DND-41 (cell line): ENCODE measurements at regions not wholly inside any gene's neighbourhood (a gene's known extent, or its start where the extent isn't known, plus 50 kb on each side); places are given as distances from the start of the nearest gene placed in this dataset.

ENCODE experiments used
- ATAC-seq: fragments of 200-7000 bp; cut with Tn5 transposase; 3 replicates; pipeline ENCODE4 v1.9.1; 2021; ENCODE audit warnings: low read depth; ENCODE audit not compliant: insufficient read depth
- DNase-seq: peaks from one replicate; pipeline ENCODE4 v3.0.0-alpha.2; 2020
- H2AFZ ChIP-seq: 2 replicates; pipeline ENCODE4 v1.6.0; 2012; ENCODE audit warnings: low read depth, low read length
- H3K27ac ChIP-seq: 2 replicates; pipeline ENCODE4 v1.5.1; 2012; ENCODE audit warnings: low read length, inconsistent platforms
- H3K27me3 ChIP-seq: fragments of 200-600 bp; sonication (generic); 2 replicates; pipeline ENCODE4 v1.6.0; 2012; ENCODE audit warnings: low read length, mild to moderate bottlenecking, inconsistent platforms; ENCODE audit not compliant: insufficient read depth, poor library complexity
- H3K36me3 ChIP-seq: 2 replicates; pipeline ENCODE4 v1.5.1; 2012; ENCODE audit warnings: low read length, inconsistent platforms; ENCODE audit not compliant: insufficient read depth
- H3K4me1 ChIP-seq: 2 replicates; pipeline ENCODE4 v1.5.1; 2012; ENCODE audit warnings: mild to moderate bottlenecking, low read length; ENCODE audit not compliant: insufficient read depth
- H3K4me2 ChIP-seq: 2 replicates; pipeline ENCODE4 v1.6.0; 2012; ENCODE audit warnings: mild to moderate bottlenecking, moderate library complexity, low read length, inconsistent platforms; ENCODE audit not compliant: insufficient read depth
- H3K4me3 ChIP-seq, 2 experiments: fragments of 200-600 bp in 1 of 2; shearing (Covaris generic) in 1 of 2; 2 replicates each; pipeline ENCODE4 v1.5.1; 2012 to 2016; ENCODE audit warnings: inconsistent platforms in 2 of 2, low read length in 2 of 2, mild to moderate bottlenecking in 2 of 2, low read depth in 1 of 2, moderate library complexity in 1 of 2
- H3K79me2 ChIP-seq: 2 replicates; pipeline ENCODE4 v1.6.0; 2012; ENCODE audit warnings: low read length, inconsistent platforms; ENCODE audit not compliant: insufficient read depth
- H3K9ac ChIP-seq: 2 replicates; pipeline ENCODE4 v1.6.0; 2012; ENCODE audit warnings: low read depth, mild to moderate bottlenecking, inconsistent platforms, low read length, moderate library complexity
- H3K9me3 ChIP-seq: 2 replicates; pipeline ENCODE4 v1.5.1; 2012; ENCODE audit warnings: low read length, moderate library complexity, mild to moderate bottlenecking, inconsistent platforms; ENCODE audit not compliant: insufficient read depth, severe bottlenecking
- H4K20me1 ChIP-seq: 2 replicates; pipeline ENCODE4 v1.6.0; 2012; ENCODE audit warnings: low read length; ENCODE audit not compliant: insufficient read depth
- CTCF ChIP-seq: IDR thresholded peaks from 2 replicates; pipeline ENCODE4 v1.5.1; 2012; ENCODE audit warnings: borderline replicate concordance, low read length, moderate library complexity, mild to moderate bottlenecking; ENCODE audit not compliant: poor library complexity, severe bottlenecking; ENCODE audit errors: extremely low read depth
- EZH2 ChIP-seq: IDR thresholded peaks from 3 replicates; pipeline ENCODE4 v1.6.1; 2012; ENCODE audit warnings: borderline replicate concordance, low read depth, mild to moderate bottlenecking, moderate library complexity, low read length, inconsistent platforms; ENCODE audit not compliant: severe bottlenecking

GRCh38 chr11:109974523-109974922 lies 118.7 kb upstream of the ZC3H12C start:
- Histone ChIP-seq H3K4me1 (peaks cover 14% of the 10 kb centered on the region; the same call in 1 of the 2 replicates), H4K20me1 (no peaks in the 10 kb centered on the region), H2AFZ (no peak overlapping the region), H3K4me3 (no peak overlapping the region), H3K9me3 (no peaks in the 10 kb centered on the region), H3K27me3 (no peaks in the 10 kb centered on the region), H3K79me2 (no peaks in the 10 kb centered on the region), H3K9ac (no peak overlapping the region), H3K4me2 (no peak overlapping the region), H3K36me3 (no peaks in the 10 kb centered on the region), H3K27ac (no peak overlapping the region)
- TF ChIP-seq CTCF (no peak), EZH2 (no peak)
- ATAC-seq = no peak
- no peak for DNase-seq

- Histone ChIP-seq H4K20me1 (no peaks in the 10 kb centered on the region), H3K36me3 (no peaks in the 10 kb centered on the region), H3K9ac (no peak overlapping the region), H3K79me2 (no peaks in the 10 kb centered on the region), H3K4me2 (no peak overlapping the region), H3K9me3 (no peaks in the 10 kb centered on the region), H3K27me3 (no peaks in the 10 kb centered on the region), H2AFZ (no peak overlapping the region), H3K4me1 (no peaks in the 10 kb centered on the region), H3K27ac (no peak overlapping the region), H3K4me3 (no peak overlapping the region)
- no peak for DNase-seq
- ATAC-seq = no peak
- no peak for TF ChIP-seq EZH2
- no peak for TF ChIP-seq CTCF
Observed at GRCh38 chr11:109978895-109979294, 114.3 kb upstream of the ZC3H12C start.

DNA sequence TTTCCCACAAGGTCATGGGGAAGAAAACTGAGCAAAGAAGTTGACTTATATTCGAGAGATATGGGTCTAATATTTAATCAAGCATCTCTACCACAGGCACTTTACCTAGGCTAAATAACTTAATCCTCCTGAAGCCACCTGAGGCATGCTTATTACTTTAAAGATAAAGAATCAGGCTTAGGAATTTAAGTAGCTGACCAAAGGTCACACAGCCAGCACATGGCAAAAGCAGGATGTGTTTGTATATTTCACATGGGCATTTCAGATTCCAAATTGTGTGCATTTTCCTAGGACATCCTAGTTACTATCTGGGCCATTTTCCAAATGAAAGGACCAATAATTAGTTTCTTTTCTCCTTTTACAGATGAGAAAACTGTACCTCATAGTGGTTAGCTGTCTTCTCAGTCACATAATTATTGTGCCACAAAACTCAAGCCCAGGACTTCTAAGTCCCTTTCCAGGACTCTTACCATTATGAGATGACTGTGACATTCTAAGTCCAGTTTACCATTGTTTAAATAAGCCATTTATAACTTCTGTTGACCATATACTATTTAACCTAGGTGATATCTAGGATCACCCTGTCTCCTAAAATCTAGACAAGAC lies 112.1 kb upstream of the ZC3H12C start:
- Histone ChIP-seq H2AFZ (no peak overlapping the region), H3K27me3 (no peaks in the 10 kb centered on the region), H4K20me1 (no peaks in the 10 kb centered on the region), H3K36me3 (no peaks in the 10 kb centered on the region), H3K27ac (no peak overlapping the region), H3K4me1 (peaks cover 6% of the 10 kb centered on the region; the same call in 1 of the 2 replicates), H3K4me3 (no peak overlapping the region), H3K9ac (no peak overlapping the region), H3K4me2 (no peak overlapping the region), H3K9me3 (no peaks in the 10 kb centered on the region), H3K79me2 (no peaks in the 10 kb centered on the region)
- DNase-seq (no peak), ATAC-seq (no peak)
- no peak for TF ChIP-seq CTCF
- no peak for TF ChIP-seq EZH2

DNA sequence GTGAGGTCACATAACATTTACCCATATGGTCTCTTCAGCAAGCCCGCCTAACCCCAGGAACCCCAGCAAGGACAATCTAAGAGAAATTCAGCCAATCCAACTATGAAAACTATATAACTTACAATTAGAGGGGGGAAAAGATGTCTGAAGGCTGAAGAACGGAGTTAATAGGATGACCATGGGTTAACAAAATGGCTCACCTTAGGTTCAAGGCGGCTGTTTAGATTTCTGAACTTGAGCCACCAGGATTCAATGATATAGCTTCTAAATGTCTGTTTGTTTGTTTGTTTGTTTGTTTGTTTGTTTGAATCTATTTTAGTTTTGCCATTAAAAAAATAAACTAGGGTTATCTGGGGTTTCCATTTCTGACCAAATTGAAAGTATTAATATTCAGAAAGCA lies 109.8 kb upstream of the ZC3H12C start:
- ATAC-seq (no peak), DNase-seq (no peak)
- peaks cover 6% of the 10 kb centered on the region; the same call in 1 of the 2 replicates for H3K4me1 ChIP-seq
- no peak overlapping the region for H2AFZ ChIP-seq
- TF ChIP-seq EZH2 (no peak), CTCF (no peak)
- no peaks in the 10 kb centered on the region for H3K36me3 ChIP-seq
- H3K79me2 ChIP-seq = no peaks in the 10 kb centered on the region
- H3K4me2 ChIP-seq = no peak overlapping the region
- H3K4me3 ChIP-seq = no peak overlapping the region
- H3K27ac ChIP-seq = no peak overlapping the region
- no peaks in the 10 kb centered on the region for H4K20me1 ChIP-seq
- no peaks in the 10 kb centered on the region for H3K27me3 ChIP-seq
- H3K9me3 ChIP-seq = no peaks in the 10 kb centered on the region
- H3K9ac ChIP-seq = no peak overlapping the region
